GM19452 (cell line): ENCODE measurements at regions not wholly inside any gene's neighbourhood (a gene's known extent, or its start where the extent isn't known, plus 50 kb on each side); places are given as distances from the start of the nearest gene placed in this dataset.

ENCODE experiments used
- ATAC-seq: cut with Tn5 transposase; IDR thresholded peaks from one replicate; pipeline ENCODE4 v1.9.1; 2021; ENCODE audit not compliant: unreplicated experiment

GRCh38 chr7:120207037-120207436 lies 65.9 kb upstream of the KCND2 start:
- ATAC-seq = no peak

DNA sequence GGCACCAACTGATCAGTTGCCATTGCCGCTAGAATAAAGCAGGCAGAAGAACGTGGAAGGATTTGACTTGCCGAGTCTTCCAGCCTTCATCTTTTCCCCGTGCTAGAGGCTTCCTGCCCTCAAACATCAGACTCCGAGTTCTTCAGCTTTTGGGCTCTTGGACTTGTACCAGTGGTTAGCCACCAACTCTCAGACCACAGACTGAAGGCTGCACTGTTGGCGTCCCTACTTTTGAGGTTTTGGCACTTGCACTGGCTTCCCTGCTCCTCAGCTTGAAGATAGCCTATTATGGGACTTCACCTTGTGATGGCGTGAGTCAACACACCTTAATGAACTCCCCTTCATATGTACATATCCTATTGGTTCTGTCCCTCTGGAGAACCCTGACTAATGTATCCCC lies 57.3 kb upstream of the KCND2 start:
- no peak for ATAC-seq

GRCh38 chr7:120216947-120217346 lies 56.0 kb upstream of the KCND2 start:
- ATAC-seq = no peak

DNA sequence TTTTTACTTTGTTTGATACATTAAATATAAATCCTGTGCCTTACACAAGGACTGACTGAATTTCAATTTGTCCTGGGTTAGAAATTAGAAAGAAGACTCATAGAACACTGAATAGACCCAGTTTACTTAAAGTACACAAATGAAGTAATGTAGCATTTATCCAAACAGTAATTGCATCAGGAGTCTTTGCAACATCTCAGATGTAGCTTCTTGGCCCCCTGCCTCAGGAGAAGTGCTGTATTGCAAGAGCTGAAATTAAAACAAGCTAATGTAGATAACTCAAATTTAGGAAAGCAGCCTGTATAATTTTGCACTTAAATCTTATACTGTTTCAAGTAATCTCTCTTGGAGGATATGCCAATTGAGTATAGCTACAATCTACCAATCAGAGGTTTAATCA lies 54.3 kb upstream of the KCND2 start:
- no peak for ATAC-seq

- no peak for ATAC-seq
Measured at GRCh38 chr7:120221666-120222065, 51.3 kb upstream of the KCND2 start.
